ENCODE measurements at regions not wholly inside any gene's neighbourhood (a gene's known extent, or its start where the extent isn't known, plus 50 kb on each side); places are given as distances from the start of the nearest gene placed in this dataset.

DNA sequence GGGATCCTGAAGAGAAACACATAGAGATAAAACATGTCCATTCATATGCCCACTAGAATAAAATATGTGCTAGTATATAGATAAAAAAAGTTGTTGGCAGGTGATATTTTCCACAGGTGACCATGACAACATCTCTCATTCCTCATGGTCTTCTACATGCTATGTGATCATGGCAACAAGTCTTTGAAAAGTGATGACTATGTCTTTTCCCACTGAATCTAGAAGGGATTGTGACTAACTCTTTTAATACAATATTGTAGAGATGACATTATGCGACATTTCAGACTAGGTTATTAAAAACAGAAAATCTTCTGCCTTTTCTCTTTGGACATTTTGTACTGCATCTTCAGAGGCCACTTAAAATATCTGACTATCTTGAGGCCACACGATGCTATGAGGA is 126.0 kb upstream of the GABRA2 start:
- TF ChIP-seq POLR2AphosphoS5 (IDR thresholded peaks at IDR 0.05) (no peak), POLR2A (IDR thresholded peaks at IDR 0.05) (no peak)
- TF ChIP-seq, protein P1, sequence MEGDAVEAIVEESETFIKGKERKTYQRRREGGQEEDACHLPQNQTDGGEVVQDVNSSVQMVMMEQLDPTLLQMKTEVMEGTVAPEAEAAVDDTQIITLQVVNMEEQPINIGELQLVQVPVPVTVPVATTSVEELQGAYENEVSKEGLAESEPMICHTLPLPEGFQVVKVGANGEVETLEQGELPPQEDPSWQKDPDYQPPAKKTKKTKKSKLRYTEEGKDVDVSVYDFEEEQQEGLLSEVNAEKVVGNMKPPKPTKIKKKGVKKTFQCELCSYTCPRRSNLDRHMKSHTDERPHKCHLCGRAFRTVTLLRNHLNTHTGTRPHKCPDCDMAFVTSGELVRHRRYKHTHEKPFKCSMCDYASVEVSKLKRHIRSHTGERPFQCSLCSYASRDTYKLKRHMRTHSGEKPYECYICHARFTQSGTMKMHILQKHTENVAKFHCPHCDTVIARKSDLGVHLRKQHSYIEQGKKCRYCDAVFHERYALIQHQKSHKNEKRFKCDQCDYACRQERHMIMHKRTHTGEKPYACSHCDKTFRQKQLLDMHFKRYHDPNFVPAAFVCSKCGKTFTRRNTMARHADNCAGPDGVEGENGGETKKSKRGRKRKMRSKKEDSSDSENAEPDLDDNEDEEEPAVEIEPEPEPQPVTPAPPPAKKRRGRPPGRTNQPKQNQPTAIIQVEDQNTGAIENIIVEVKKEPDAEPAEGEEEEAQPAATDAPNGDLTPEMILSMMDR (IDR thresholded peaks at IDR 0.05 in 8 of 11, conservative IDR thresholded peaks at IDR 0.05 in 3 of 11), result no peak
